HPDE6-E6E7 (cell line): ENCODE measurements at regions not wholly inside any gene's neighbourhood (a gene's known extent, or its start where the extent isn't known, plus 50 kb on each side); places are given as distances from the start of the nearest gene placed in this dataset.

Experiments
- DNase-seq: peaks from one replicate; pipeline ENCODE4 v3.0.0; 2011; ENCODE audit warnings: missing footprints; ENCODE audit errors: extremely low spot score

DNA sequence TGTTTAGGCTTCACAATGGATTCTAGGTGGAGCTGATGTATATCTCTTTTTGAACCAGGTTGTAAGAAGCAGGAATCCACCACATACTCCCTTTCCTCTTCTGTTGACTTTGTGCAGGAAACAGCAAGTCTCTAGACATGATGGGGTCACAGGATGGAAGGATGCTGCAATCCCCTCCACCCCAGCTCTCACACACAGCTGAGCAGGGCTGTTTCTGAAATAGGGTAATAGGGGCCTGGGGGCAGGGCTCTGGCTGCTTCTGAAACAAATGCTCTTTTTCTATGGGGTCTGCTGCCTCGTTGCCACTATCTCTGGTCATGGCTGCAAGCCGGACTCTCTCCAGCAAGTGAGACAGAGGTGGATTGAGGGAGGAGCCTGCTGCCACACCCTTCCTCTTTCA lies 148.9 kb downstream of the SOX11 start:
- no peak for DNase-seq

DNA sequence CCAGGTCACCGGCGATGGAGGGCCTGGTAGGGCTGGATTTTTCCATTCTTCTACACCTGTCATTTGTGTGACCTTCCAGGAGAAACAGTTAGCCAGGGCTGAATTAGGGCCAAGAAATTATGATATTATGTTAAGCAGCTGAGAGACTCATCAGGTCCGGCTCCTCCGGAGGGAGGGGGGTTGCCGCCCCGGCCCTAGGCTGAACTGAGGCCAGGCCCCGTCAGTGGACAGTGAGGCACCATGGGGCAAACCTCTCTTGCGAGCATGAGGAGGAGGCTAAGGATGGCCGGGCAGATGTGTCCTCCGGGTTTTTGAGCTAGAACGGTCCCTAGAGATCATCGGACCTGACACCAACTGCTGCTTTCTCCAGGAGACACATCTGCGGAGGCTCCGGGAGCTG lies 150.1 kb downstream of the SOX11 start:
- DNase-seq: no peak

- DNase-seq: no peak
Observed at GRCh38 chr2:5845798-5846330, 153.7 kb downstream of the SOX11 start.

DNA sequence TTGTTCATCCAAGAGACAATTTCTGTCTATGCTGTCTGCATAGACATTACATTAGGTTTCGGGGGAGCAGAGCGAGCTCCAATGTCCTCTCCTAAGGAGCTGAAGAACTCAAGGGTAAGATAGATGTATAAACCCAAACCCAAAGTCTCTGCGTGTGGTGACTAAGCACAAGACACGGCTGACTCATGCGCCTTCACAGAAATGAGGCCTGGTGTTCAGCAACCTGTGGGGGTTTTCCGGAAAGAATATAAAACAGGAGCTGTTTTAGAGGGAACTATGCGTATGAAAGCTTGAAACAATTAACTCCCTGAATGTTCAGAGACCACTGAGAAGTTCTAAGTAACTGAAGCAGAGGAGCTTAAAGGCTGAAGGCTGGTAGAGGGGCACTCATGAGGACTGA lies 154.7 kb downstream of the SOX11 start:
- DNase-seq: no peak

- no peak for DNase-seq
Observed at GRCh38 chr2:5849562-5849961, 157.4 kb downstream of the SOX11 start.

GRCh38 chr2:5851410-5851809 lies 159.2 kb downstream of the SOX11 start:
- DNase-seq: no peak

DNA sequence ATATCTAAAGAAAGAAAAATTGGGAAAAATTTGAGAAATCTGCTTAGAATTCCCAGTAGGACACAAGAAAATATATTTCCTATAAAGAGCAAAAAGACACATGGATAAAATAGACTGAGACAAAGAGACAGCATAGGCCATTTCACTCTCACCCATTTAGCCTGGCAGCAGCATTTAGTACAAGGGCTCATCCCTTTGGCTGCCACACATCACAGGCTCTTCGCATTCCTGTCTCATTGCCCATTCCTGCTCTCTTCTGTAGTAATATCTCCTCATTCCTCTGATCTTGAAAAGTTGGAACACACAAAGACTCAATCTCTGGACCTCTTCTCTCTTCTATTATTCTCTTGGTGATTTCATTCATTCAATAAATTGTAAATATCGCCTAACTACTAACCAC lies 162.6 kb downstream of the SOX11 start:
- DNase-seq: no peak

GRCh38 chr2:5867056-5867455 lies 174.9 kb downstream of the SOX11 start:
- no peak for DNase-seq

DNA sequence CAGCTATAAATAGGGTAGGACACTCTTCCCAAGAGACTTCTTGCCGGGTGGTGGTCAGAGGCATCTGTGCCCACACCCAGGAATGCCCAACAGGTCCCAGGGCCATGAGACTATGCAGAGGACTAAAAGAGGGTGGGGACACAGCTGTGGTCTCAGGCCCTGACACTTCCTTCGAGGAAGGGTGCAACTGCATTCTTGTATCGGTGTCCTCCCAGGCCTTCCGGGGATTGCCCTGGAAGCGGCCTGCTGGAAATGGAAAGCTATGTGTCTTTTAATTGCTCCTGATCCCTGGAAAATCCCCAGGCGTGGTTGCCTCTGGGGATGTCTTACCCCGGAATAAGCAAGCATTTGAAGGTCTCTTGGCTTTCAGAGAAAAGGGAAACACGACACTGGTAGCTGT lies 176.7 kb downstream of the SOX11 start:
- DNase-seq: no peak

GRCh38 chr2:5869936-5870335 lies 177.8 kb downstream of the SOX11 start:
- no peak for DNase-seq

GRCh38 chr2:5877360-5877759 lies 185.2 kb downstream of the SOX11 start:
- no peak for DNase-seq

- no peak for DNase-seq
Observed at GRCh38 chr2:5885451-5886173, 193.4 kb downstream of the SOX11 start.

DNA sequence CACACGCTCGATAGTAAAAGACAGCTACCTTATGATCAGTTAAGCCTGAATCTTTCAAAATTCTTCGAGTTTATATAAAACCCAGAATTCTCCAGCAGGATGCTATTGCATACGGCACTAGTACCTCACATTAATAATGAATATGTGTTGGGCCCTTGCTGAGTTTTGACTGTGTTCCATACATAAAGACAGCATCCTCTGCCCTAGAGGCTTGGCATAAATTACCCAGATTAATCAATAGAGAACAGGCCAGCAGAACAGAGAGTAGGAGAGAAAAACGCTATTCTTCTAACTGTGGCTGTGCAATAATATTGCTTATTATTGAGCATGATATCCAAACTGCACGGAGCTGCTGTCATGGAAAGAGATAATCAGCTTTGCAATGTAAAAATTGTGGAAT lies 194.3 kb downstream of the SOX11 start:
- no peak for DNase-seq

DNA sequence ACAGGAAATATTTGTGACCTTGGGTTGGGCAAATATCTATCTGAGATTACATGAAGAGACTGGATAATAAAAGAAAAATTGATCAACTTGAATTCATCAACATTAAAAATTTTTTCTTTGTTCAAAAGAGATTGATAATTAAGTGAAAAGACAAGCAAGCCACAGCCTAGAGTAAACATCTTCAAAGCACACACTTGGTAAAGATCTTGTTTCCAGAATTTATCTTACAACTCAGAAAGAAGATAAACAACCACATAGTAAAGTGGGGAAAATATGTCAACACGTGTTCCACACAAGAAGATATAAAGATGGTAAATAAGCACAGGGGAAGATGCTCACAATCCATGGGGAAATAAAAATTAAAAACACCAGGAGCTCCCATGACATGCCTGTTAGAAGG lies 195.9 kb downstream of the SOX11 start:
- no peak for DNase-seq

GRCh38 chr2:5889519-5889918 lies 197.3 kb downstream of the SOX11 start:
- DNase-seq: no peak

DNA sequence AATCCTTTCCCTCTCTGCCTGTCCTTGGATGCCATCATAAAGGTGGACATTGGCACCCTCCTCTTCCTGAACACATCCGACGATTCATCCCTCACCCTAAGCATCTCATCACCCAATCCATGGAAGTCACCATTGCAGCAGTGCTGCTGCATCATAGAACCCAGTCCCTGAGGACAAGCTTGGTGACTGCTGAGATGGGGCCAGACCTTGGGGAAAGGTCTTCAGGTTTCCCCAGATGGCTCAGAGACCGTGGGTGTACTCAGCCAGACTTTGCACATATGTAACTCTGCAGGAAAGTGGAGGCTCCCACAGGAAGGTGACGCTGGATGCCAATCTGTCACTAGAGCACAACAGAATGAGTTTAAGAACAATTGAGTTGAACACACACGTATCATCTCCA lies 202.2 kb downstream of the SOX11 start:
- no peak for DNase-seq

GRCh38 chr2:5895284-5895683 lies 203.1 kb downstream of the SOX11 start:
- DNase-seq: no peak

- DNase-seq: no peak
Observed at GRCh38 chr2:5897249-5897648, 205.1 kb downstream of the SOX11 start.

- DNase-seq: no peak
Observed at GRCh38 chr2:5898667-5899066, 206.5 kb downstream of the SOX11 start.

GRCh38 chr2:5905661-5906060 lies 213.5 kb downstream of the SOX11 start:
- DNase-seq: no peak

- DNase-seq: no peak
Observed at GRCh38 chr2:5908071-5908470, 215.9 kb downstream of the SOX11 start.

GRCh38 chr2:5911718-5912117 lies 219.5 kb downstream of the SOX11 start:
- no peak for DNase-seq

DNA sequence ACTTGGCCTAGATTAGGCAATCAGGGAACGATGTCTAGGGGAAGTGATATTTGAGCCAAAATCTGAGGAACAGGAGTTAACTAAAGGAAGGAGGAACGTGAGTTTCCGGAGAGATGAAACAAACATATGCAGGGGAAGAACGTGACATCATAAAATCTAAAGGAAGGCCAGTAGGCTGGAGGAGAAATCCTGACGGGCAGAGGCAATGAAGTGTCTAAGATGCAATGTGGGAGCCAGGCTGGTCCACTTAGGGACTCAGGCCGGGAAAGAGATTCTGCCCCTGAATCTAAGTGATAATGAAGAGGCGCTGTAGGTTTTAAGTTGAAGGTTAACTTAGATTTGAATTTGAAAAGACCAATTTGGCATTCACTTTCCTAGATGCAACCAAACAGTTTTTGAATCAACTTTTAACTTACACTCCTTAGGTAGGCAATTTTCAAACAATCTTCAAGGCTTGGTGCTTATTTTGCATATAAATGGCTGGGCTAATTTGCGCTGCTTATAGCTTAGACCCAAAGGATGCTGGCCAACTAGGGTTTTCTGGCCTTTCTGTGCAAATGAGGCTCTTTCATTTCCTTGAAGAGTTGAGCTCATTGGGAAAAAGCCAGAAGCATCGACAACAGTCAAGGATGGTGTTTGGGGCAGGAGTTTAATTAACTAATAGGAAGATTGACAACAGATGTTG lies 221.7 kb downstream of the SOX11 start:
- no peak for DNase-seq
